Right renal pelvis (tissue), 4 donors: ENCODE measurements at regions not wholly inside any gene's neighbourhood (a gene's known extent, or its start where the extent isn't known, plus 50 kb on each side); places are given as distances from the start of the nearest gene placed in this dataset.

Source experiments
- DNase-seq, 4 donors: peaks; one replicate each; pipeline ENCODE4 v3.0.0-alpha.2; 2013; ENCODE audit warnings: low read depth in 4 of 4, low spot score in 3 of 4, missing footprints in 1 of 4

DNA sequence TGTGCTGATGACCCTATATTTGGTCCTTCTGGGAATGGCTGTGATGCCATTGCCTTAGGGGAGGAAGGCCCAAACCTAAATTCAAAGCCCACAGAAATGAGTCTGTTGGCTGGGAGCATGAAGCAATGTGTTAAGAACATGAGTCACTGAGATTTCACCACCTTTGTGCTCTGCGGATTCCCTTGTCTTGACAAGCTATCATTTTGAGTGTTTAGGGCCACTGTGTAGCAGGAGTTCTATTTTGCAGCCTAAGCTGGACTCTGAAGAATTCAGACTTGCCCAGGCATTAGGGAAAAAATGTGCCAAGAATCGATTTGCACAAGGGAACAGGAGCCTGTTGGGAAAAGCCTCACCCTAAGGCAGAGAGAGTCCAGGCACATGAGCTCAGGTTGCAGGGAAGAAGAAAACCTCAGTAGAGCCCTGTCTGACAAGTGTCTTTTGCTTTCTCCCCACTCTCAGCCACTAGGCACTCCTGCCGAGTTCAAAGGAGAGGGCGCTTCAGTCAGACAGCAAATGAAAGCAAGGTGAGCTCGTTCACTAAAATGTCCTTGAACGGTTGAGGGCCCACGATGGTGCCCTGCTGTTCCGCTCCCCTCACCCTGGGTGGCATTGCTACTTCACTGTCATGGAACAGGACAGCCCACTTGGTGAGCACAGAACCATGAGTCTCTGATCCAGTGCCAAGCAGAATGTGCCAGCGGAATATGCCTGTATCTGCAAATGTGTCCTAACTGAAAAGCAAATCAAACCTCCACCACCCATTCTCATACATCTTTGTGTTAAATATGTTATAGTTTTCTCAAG, 93.6 kb downstream of the PRLHR start:
- DNase-seq = no peak

DNA sequence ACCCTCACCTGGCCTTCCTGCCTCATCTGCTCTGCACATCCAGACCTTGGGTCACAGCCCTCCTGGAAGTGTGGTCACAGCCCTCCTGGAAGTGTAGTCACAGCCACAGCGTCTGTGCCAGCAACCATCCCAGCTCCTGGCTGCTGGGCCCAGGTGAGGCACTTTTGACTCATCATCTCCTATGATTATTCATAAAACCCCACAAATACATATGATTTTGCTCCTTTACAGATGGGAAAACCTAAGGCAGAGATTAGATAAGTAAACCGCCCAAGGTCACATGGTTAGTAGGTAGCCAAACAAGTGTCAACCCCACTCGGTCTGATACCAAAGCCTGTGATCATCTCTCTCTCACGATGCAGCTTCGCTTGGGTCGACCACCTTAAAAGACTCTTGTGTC, 94.3 kb downstream of the PRLHR start:
- DNase-seq = no peak

DNA sequence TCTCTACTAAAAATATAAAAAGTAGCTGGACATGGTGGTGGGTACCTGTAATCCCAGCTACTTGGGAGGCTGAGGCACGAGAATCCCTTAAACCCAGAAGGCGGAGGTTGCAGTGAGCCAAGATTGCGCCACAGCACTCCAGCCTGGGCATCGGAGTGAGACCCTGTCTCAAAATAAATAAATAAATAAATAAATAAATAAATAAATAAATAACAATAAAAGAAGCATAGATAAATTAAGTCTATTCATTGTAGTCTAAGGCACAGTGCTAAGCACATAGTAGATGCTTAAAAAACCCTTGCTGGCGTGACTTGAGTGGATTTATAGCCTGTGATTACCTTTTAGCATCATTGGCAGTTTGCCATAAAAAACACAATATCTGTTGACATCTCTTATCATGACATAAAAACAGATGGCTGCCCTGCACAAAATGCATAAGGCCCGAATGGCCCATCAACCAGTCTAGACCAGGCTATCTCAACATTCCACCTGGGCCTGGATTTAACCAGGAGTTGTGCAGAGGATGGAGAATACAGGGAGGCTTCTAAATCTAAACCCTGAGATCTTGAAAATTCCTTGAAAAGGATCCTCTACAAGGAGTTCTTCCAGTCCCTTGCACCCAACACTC, 94.9 kb downstream of the PRLHR start:
- no peak for DNase-seq

DNA sequence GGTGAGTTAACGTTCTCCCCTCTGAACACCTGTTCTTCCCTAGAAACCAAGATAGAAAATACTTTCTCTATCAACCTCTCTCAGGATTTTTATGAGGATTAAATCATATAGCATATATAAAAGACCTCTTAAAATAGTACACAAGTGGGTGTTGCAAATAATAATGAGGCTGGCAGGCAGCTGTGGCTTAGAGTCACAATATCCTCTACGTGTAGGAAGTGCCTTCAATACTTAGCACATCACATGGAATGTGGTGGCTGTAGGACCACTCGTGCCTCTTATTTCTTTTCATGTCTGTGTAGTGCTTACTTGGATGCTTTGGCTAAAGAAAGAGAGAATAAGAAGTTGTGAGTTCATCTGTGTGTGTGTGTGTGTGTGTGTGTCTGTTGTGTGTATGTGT, 96.3 kb downstream of the PRLHR start:
- no peak for DNase-seq

DNA sequence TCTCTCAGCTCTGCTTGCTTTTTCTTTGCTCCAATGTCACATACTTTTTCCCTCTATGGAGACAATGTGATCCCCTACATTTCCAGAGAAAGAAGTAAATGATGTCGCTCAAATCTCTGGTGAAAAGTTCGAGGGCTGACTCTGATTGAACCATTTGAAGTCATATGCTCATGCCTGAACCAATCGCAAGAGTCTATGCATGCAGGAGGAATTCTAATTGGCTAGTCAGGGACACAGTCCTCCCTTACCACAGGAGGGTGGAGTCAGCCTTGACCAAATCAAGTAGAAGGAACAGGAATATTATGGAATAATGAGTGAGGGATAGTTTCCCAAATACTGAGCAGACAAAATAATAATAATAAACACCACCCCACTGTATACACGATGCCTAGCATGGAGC, 96.8 kb downstream of the PRLHR start:
- no peak for DNase-seq

DNA sequence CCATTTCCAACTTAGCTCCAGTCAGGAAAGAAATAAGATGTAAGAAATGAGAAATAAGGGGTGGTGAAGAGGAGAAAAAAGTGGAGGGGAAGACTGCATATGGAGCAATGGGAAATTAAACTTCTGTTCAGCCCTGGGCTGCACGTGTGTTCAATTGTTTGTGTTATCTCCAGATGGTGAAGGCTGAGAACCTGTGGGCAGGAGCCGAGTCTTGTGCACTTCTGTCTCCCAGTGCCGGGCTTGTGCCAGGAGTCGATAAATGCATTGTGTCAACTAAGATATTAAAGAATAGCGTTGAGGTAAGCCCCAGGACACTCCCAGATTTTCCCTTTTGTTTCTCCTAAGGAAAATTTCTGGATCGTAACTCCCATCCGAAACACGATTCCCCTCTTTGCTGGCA, 98.2 kb downstream of the PRLHR start:
- DNase-seq = no peak

DNA sequence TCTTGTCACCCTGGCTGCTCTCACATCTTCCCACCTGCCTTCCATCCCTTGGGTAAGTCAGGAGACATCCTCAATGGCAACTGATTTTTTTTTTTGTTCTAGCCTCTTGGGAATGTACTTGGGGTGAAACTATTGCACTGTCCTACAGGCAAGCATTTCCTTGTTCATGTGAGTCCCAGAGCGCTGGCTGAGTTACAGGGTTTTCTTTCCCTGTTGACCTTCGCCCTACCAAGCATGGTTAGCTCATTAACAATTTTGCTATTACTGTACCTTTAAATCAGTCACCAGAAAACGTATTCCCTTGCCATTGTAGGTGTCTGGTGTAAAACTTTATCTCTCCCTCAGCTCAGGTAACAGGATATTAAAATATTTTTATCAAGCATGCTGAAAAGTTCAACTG, 98.9 kb downstream of the PRLHR start:
- no peak for DNase-seq

DNA sequence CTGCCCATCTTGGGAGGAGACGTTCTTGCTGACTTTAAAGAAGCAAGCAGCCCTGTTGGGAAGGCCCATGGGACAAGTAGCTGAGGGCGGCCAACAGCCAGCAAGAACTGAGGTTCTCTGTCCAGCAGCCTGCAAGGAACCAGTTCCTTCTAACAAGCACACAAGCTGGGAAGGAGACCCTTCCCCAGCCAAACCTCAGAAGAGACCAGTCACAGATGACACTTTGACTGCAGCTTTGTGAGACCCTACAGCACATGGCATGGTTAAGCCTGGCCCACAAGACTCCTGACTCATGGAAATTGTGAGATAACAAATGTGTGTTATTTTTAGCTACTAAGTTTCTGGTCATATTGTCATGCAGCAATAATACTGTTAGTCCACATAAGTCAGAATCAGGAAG, 99.9 kb downstream of the PRLHR start:
- DNase-seq = no peak

DNA sequence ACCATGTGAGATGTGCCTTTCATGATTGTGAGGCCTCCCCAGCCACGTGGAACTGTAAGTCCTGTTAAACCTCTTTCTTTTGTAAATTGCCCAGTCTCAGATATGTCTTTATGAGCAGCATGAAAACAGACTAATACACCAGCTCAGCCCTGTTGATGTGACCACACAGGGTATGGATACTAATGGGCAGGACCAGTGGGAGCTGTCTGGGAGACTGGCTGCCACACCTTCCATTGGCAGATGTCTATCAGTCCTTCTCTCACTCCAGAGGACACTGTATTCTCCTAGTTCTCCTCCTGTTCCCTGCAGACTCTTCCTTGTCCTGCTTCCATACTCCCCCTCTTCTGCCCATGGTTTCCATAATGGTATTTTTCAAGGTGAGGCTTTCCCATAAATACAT, 104.4 kb downstream of the PRLHR start:
- no peak for DNase-seq

DNA sequence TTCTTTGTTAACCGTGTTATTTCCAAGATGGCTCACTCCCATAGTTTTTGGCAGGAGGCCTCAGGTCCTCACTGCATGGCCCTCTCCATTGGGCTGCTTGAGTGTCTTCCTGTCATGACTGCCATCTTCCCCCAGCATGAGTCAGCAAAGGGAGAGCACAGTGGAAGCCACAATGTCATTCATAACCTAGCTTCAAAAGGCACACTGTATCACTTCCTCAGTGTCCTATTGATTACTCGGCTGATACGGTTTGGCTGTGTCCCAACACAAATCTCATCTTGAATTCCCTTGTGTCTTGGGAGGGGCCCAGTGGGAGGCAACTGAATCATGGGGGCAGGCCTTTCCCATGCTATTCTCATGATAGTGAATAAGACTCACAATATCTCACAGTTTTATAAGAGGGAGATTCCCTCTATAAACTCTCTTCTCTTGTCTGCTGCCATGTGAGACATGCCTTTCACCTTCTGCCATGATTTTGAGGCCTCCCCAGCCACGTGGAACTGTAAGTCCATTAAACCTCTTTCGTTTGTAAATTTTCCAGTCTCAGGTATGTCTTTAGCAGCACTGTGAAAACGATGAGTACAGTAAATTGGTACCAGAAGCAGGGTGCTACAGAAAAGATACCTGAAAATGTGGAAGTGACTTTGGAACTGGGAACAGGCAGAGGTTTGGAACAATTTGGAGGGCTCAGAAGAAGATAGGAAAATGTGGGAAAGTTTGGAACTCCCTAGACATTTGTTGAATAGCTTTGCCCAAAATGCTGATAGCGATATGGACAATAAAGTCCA, 106.5 kb downstream of the PRLHR start:
- DNase-seq = no peak

DNA sequence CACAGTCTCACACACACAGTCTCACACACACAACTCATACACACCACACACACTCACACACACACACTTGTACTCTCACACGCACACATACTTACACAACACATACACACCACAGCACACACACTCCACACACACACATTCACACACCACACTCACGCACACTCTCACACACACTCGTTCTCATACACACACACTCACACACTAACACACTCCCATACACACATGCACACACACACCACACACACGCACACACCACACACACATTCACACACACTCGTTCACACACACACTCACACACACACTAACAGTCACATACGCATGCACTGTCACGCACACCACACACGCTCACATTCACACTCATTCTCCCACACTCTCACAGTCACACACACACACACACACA, 109.8 kb downstream of the PRLHR start:
- DNase-seq = no peak

DNA sequence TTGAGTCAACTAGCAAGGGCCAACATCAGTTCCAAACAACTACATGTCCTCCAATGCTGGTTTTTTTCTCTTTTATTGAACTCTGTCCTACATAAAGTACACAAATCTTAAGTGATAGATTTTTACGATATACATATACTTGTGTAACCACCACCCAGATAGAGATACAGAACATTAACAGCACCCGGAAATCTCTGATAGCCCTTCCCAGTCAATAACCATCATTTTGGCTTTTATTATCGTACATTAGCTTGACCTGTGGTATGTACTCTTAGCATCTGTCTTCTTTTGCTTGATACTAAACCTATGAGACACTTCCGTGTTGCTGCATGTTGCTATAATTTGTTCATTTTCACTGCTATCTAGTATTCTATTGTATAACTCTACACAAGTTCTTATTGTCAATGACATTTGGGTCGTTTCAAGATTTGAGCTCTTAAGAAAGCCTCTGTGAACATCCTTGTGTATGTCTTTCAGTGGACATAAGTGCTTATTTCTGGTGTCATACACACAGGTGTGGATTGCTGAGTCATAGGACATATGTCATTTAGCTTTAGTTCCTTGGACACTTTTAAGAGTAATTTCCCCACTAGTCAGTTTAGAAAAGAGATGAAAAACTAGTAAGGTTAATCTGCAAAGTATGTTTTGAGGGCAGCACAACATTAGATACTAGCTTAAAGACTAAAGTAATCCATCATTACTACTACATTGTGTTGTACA, 111.1 kb downstream of the PRLHR start:
- no peak for DNase-seq

DNA sequence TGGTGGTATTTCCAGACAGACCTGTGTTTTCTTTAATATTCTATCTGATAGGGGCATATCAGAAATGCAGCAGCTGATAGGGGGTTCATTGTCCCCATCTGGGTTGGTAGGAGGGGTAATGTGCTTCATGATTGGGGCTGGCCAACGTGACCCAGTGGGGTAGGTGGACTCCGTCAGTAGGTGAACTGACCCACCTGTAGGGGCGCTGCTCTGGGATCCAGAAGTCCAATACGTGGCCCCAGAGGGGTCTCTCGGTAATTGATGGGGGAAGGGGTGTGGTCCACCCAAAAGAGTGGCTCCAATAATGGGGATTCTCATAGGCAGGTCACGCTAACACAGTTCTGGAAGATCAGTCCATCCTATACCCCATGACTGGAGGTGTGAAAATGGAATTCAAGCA, 112.0 kb downstream of the PRLHR start:
- no peak for DNase-seq

DNA sequence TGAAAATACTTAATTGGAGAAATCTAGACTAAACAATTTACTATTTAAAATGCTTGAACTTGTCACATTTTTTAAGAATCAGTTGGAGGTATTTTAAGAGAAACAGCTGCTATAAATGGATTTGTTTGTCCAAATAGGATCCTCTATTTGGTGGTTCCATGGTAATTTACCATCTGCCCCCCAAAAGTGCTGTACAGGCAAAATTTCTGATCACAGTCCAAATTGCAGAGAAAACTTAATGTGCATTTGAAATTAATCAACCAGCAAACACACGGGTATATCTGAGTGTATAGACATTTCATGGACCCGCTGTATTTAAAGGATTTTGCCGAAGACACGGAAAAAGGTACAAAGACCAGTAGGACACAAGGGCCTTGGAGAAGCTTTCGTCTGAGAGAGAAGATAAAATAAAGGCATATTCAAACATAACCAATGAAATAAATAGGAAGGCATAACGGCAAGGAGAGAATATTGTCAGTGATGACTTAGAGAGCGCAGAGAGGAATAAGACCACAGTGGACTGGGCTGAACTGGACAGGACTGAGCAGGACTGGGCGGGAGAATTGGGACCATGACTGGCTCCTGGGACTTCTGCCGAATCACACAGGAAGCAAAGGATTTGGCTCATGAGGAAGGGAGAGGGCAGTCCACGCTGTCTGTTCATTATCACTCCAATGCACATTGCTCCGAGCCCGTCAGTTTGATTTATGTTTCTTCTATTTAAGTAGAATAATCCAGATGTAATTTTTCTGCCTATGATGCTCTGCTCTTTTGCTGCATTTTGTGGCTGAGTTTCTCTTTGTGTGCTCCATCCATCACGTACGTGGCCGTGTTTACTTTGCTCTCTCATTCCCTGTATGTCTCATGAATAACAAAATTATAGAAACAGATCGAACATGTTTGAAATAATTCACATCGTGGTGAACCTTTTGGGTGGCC, 112.8 kb downstream of the PRLHR start:
- no peak for DNase-seq

DNA sequence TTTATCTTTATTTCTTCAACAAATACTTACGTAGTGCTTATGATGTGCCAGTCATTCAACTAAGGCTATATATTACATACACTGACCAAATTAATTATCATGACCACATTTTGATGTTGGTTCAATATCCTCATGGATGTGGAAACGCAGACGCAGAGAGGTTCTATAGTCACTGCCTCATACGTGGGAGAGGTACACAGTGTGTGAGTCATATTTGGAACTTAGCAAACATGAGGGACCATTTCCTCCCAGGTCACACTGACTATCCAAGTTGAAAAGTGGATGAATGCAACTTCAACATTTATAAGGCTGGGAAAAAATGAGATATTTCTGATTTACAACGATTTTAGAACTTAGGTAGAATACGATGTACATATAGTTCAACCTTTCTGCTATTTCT, 113.6 kb downstream of the PRLHR start:
- no peak for DNase-seq

DNA sequence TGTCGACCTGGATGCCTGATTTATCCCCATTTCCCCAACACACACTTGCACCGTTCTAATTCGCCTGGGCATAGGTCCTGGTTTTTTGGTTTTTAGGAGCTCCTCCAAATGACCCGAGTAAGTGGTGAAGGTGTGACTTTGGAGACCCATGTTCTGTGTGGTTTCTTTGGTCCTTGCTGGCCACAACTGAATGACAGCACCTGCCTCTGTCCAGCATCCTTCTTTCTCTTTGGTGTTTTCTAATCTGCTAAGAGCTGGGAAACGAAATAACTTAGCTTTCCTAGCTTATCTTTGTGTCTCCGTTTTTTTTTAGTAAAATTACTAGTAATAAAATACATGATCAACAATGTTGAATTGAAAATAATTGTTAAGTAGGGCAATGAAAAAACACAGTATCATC, 120.2 kb downstream of the PRLHR start:
- no peak for DNase-seq

DNA sequence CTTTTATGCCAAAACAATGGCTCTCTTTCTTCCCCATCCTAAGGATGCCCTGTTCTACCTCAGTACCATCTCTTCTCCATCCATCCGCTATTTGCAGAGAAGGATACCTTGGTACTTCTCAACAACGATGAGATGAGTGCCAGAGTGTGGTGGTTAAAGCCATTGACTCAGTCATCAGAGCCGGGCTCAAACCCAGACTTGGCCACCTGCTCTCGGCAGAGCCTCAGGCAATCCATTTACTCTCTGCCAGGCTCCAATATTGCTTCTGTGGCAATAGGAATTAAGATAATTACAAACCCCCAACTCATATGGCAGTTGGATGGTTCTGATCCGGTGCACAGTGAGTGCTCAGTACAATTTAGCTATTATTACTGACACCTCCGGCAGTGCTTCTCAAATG, 121.3 kb downstream of the PRLHR start:
- DNase-seq = no peak

DNA sequence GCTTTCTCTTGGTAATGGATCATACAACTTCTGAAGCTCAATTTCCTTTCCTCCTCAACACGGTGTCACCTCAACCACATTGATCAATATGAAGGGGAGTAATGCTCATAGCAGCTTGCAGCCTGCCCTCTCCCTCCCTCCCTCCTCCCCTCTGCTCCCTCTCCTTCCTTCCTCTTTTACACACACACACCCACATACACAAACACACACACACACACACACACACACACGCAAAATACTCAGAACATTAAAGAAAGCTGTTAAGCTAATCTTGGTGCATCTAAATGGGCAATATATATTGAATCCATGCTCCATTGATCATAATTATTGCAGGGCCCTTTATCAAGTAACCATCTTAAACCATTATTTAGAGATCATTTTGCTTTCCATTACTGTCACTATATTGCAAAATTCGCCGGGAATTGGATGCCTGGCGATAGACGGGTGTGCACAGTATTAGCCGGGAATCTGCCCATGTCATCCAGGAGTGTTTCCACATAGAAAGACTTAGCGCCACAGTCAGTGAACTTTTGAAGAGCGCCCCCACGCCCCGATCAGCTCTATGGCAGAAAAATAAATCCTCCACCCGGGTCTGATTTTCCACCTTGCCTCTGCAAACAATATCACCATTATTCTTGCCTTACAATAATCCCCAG, 122.0 kb downstream of the PRLHR start:
- no peak for DNase-seq
